ENCODE measurements at regions not wholly inside any gene's neighbourhood (a gene's known extent, or its start where the extent isn't known, plus 50 kb on each side); places are given as distances from the start of the nearest gene placed in this dataset.

DNA sequence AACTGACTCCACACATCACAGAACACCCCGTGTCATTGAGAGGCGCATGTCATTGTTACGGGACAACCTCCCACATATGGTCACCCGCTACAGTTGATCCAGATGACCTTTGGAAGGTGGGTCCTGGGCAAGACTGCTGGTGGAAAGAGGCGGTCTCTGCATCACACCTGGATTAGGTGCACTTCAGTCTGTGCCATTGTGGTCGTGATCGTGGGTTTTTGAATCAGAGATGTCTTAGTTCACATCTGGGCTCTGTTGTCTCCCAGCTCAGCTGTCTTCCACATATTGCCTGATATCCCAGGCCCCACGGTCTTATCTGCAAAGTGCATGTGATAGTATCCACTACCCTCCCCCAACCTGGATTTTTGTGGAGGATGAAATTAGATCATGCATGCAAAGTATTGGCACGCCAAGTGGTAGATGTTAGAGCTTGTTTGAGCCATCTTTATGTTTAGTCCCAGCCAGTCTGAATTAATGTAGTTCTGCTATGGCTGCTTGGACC is 208.7 kb upstream of the FOXN3 start:
- peak; percentile 27 for DNase-seq

DNA sequence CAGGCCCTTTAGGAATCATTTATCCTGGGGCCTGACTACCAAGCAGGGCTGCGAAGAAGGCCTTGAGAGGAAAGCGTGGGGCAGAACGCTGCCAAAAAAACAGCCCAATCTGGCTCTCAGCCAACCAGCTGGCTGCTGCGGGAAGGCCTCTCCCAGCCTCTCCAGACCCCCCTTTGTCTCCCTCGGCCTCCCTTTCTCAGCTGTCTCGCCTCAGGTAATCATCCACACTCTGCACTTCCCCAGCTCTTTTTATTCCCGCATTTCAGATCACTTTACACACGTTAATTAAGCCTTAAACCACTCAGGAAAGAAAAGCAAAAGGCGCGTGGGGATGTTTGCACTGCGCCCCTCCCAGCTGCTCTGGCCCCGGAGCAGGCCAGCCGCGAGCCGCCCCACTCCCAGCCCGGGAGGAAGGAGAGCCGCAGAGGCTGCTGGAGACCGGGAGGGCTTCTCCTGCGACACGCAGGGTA is 208.2 kb upstream of the FOXN3 start:
- no peak for DNase-seq

DNA sequence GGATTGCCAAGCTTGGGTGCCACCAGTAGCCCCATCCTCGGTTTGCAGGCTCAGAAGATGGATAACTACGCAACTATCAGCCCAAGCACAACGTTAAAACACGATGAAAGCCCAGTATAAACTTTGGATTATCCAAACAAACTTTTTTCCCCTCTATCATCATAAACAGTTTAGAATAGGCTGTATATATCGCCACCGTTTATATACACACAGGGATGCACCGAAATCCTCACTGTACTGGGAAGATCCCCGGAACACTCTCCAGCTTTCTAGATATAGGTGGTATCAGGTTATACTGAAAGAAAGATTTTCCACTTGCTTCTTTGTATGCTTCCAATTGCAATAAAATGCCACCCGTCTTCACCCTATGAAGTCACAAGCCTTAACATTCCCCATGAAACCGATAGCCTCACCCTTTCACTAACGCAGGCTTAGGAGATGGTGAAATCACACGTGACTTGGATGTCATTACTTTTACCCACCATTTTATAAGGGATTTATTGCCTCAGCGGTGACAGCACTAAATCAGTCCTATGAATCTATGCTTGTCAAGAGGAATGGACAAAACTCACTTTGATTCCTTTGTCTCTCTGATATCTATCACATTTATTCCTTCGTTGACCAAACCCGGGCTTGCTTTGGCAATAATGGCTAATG is 207.6 kb upstream of the FOXN3 start:
- no peak for DNase-seq

DNA sequence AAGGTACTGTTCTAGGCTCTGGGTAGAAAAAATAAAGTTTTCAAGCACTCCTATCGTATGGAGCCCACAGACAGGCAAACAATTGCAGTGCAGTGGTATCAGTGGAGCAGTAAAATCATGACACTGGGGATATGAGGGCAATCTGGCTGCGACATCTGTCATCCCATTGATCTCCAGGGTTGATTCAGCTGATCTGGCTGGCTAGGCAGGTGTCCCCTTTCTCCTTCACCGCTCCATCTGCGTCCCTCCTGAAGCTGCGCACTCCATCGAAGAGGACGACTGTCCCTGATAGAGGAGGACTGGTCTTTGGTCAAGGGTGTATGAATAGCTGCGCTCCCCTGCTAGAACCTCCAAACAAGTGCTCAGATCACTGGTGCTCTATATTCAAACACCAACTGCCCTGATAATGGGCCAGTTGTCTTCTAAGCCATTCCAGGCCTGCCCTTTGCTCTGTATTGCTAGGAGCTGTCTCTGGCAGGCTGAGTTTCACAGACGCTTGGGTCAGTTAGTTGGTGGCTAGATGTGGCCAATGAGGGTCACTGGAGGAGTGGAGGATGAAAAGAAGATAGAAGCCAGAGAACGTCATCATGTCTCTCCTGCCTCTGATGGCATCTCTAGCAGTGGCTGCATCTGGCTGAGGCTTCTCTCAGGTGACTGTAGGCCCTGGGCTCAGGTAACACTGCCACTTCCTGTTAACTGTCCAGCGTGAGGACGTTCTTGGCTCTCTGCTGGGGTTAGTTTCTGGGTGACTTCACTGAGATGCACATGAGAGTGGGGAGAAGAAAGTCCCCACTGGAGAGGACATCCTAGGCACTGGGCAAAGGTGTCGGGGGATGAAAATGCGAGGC is 205.0 kb upstream of the FOXN3 start:
- no peak for DNase-seq

DNA sequence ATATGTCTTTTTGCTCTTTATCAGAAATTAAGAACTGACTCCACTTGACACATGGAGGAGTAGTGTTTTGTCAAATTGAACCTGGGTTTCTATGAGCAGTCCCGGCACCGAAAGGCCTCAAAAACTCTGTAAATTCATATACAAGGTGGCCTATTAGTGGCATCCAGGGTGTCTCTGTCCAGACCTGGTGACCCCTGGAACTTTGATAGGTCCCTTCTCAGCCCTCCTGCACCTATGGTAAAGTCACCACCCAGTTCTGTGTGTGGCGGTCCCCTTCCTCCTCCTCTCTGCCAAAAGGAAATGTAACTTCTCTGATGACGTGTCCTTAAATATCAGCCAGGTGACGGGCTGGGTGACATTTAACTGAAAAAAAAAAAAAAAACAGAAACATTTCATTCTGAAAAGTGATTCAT is 204.0 kb upstream of the FOXN3 start:
- peak; percentile 67 for DNase-seq

DNA sequence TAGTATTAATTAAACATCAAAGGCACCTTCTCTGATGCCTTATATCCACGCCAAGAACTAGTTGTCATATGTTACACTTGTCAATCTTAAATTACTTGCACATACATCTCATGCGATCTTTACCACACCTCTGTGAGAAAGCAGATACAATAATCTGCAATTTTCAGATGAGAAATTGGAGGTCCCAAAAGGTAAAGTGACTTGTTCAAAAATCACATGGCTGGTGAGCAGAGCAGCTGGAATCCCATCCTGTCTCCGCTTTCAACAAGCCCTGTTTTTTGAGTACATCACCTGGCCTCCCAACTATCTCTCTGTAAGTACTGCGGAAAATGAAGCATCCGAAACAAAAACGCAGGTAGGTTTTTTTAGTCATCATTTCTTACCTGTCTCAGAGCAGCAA is 203.4 kb upstream of the FOXN3 start:
- DNase-seq, result no peak

DNA sequence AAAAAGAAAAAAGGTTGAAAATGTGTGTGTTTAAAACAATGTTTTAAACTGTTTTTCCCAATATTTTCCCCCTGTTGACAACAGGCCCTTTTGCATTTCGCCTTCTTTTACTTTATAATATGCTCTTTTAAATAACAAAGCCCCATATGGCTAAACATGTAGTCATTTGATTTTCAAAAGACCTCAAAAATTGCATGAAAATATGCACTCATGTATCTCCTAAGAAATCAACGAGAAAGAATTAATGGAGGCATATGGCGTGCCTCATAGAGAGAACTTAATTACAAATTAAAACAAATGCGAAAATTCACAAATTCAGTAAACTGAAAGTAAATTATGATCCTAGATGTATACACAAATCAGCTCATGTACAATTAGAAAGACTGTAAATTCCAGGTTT is 202.6 kb upstream of the FOXN3 start:
- no peak for DNase-seq

DNA sequence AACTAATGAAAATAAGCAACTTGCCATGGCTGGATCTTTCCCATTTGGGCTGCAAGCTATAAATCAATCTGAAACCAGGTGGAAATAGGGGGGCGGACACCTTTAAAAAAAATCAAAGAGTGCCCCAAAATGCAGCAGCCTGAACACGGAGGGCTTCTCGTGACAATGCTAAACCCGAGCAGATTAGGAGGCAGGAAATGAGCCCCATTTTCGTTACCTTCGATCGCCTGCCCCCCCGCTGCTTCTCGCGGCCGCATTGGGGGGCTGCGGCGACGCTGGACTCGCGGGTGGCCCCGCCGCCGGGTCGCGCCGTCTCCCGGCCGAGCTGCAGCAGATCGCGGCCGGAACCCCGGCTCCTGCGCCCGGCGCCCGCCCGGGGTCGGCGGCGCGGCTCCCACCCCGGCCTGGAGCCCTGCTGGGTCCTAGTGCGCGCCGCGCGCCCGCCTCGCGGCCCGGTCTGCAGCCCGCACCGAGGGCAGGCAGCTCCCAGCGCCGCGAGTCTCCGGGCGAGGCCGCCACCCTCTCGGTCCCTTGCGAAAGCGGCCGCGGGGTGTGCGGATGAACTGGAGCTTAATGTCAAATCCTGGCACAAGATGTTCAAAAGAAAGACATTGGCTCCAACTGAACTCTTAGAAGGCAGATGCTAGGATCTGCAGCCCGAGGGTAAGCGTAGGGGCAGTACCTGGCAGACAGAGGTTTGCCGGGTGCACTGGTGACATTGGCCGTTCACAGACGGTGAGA is 201.9 kb upstream of the FOXN3 start:
- DNase-seq, result peak; percentile 73

DNA sequence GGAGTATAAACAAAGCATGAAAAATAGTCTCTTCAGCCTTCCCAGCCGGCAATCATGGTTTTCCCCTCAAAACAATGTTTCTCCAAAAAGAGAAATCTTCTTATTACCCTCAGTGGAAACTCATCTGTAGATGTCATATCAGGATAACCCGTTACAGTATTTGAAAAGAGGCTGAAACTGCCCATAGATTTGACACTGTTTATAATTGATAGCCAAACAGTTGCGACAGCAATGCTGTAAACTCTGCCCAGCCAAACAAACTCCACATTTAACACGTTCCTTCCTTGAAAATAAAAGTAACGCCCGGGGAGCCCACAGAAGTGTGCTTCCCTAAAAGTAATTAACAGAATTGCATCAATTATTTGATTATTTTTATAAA is 201.3 kb upstream of the FOXN3 start:
- DNase-seq, result no peak

DNA sequence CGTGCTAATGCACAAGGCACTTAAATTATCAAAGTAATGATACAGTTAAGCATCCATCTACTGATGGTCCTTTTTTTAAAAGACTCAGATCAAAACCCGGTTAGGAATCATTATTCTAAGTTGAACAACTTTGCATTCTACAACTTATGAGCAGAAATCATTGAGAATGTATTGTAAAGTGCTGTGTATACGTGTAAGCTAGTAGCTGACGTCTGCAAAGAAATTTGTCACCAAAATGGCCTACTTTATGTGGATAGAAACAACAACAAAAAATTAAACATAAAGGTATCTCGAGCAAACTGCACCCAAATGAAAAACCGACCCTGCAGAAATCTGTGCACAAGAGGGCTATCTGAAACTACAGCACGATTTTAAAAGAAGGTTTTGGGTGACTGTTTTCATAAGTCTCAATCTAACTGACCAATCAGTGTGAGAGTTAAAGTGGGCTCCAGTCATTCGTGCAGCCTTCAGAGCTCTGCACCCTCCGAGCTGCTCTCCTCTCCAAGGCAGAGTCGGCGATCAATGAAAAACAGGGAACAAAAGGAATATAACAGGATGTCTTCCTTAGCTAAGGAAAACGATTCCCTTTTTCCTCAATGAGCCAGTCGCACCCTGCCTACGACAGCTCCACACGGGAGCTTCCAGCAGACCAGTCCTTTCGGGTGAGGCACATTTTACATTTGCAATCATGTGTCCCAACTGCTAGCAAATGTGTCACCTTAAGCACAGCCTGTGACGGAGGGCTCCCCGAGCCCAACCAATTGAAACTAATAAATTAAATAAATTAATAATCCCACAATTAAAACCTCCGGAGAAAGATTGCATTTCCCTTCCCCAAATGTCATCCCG is 200.7 kb upstream of the FOXN3 start:
- DNase-seq, result peak; percentile 44

DNA sequence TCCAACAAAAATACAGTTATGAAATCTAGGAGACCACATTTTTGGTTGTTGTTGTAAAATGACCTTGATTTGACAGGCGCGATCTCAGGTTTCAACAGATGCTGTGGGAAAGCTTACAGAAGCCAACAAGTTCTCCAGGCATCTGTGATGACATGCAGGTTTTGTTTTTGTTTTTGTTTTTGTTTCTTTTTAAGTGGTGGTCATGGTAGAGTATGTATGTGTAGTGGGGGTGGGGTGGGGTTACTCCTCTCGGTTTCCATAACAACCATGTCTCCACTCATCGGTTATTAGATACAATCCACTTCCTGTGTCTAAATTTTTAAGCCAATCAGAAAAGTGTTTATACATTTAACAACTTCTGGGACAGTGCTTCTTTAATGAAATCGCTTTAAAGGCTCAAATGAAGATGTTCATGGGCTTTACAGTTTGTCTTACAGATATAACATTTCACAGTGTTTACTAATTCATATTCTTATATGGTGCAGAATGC is 199.9 kb upstream of the FOXN3 start:
- peak; percentile 51 for DNase-seq

DNA sequence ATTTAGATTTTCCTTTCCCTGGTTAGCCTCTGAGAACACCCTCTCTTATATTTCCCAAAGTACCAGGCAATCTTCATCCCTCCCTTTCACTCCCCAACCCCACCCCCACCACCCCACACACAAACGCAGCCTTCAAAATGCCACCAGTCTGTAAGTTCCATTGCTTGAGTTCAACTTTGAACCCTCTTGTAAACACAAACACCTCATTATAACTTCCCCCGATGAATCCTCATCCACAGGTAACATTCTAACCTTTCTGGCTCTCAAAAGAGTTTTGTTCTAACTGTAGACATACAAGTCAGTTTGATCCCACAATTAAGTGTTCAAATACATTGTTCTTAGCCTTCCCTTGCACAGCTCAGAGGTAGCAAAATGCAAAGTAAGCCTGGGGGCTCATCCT is 199.4 kb upstream of the FOXN3 start:
- DNase-seq, result no peak

DNA sequence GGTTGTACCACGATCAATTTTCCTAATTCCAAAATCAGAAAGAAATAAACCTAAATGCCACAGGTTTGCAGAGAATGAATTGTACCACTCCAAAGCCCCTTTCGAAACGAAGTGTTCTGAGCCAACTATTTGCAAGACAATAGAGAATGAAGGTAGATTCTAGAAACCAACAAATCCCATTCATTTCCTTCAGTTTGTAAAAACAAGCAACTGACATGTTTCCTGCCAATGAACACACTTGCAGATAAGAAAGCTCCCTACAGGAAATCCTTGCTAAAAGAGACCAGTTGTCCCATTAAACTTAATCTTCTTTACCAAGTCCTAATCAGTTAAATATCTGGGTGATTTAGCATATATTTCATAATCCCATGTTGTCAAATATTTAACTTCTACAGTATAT is 198.4 kb upstream of the FOXN3 start:
- DNase-seq, result no peak

DNA sequence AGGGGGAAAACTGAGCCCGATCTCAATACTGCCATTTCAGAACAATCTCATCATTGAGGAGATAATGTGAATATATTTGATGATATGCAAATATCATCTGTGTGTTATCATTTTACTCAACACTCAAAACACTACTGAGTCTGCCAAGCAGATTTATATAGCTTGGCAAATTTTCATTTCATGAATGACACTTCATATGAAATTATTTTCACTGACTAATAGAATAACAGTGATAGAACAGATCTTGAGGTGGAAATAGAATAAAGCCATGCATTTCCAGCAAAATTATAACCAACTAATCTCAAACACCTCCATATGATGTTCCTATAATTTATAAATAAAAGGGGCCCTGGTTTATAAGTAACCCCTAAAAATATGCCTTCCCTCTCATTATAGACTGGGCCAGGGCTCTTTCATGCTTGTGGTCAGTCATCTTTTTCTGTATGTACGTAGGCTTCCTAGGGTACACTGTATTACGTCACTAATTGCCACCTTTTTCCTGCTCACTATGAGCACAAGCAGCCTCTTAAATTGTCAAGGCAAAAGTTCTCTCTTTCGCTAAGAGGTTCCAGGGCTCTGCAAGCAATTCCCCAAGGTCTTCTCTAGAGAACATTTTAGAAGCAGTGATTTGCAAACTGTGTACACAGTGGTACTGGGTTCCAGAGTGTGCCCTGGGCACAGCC is 197.1 kb upstream of the FOXN3 start:
- DNase-seq, result no peak

DNA sequence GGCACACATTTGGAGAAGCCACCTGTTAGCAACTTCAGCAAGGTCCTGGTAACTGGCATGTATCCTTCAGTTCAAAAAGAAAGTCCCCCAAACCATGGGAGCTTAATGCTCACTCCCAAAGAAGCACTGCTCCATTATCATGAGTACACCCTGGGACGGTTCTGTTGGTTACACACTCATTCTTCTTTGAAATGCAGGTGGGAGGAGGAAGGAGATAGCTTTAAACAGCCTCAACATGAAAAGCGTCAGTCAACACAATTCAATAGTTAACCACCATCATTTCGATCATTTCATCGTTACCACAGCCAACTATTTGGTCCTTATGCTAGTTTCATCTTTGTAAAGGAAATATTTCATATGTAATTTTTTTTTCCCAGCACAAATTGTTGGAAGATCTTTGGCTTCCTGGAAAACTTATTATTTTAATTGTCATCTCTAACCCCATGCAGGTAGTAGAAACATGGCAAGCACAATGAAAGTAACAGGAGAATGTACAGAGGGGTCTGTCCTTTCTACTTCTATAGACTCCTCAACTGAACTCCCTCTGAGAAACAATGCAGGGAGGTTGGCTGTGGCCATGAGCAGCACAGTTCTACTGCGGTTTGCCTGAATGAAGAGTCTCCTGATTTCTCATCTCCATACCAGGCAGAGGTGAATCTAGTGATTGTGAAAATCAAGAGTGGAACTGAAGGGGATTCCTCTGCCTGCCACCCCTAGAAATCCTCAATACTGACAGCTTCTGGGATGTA is 196.4 kb upstream of the FOXN3 start:
- DNase-seq, result peak; percentile 61

DNA sequence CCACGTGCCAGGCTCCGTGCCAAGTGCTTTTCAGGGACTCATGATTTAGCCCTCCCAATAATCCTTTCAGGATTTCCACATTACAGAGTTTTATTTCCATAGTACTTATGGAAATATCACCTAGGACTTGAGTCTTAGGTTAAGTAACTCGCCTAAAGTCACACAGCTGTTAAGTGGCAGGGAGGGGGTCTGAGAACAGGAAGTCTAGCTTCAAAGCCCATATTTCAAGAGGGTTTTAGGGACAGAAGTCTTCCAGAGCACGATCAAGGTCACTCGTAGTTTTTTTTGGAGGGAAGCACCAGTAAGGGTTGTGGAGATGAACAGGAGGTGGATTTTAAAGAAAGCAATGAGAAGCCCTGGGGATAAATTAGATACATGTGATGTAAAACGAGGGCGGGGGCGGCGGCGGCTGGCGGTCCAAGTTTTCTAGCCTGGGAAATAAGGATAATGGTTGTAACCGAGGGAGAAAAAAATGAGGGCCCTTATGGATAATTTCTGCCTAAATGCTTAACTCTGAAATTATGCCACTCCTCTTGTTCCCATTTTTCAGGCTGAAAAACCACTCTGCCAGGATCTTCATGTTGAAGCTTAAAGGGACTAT is 192.6 kb upstream of the FOXN3 start:
- no peak for DNase-seq

DNA sequence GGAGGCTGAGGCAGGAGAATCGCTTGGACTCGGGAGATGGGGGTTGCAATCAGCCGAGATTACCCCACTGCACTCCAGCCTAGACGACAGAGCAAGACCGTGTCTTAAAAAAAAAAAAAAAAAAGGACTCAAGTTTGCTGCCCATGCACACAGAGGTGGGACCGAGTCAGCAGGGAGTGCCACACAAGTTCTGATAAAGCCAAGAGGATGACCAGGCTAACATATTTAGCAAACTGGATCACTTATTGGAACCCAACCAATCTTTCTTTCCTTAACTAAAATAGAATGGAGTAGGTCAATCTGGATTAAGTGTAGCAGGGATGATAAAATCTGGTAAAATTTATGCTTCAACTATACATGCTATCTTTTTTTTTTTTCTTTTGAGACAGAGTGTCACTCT is 190.4 kb upstream of the FOXN3 start:
- no peak for DNase-seq

DNA sequence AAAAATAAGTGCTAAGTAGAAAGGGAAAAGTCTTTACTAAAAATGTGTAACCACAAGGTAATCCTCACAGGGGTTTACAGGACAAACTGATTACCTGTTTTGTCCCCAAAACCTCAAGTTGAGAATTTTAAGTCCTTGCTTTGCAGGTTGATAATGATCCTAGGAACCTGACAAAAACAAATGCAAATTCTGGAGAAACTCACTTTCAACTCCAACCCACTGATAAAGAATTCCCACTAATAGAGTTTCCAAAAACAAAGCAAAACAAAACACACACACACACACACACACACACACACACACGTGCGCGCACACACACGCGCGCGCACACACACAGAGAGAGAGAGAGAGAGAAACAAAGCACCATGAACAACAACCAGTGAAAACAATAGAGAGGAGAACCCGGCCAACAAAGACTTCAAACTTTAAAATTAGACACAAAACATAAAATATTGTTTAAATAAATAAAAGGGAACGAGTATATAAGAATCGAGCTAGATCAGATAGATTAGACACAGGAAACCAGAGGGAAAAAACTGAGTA is 187.0 kb upstream of the FOXN3 start:
- no peak for DNase-seq

DNA sequence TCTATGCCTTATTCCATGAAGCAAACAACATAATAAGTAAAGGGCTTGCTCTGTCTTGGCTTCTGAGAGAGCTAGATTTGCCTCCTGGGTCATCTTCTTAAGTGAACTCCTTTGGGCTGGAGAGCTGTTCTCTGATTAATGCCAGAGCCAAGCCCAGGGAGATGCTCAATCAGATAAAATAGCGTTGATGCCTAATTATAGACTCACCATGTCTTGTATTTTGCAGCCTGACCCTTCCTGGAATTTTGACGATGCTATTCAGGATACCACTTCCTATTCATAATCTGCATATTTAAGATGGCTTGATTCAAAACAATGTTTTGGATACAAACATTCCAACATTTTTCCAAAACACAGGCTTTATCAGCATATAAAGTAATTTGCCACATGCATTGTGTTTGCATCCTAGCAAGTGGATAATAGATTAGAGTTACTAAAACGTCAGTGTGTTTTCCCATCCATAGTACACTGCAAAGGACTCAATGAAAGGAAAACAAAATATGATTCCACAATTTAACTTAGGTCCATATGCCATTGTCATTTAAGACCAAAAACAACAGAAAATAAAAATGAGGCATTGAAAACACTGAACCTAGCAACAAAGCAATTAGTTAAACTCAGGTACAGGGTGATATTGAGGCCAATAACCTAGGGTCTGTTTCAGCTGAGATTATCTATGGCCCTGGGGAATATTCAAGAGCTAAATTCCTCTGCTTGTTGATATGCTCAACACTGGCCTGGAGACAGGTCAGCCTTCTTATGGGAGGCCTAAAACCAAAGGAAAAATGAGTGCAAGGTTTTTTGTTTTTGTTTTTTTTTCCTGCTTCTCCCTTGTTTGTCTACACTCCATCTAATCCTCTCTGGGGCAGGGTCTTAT is 184.2 kb upstream of the FOXN3 start:
- no peak for DNase-seq

Measured in stimulated activated CD4-positive, alpha-beta T cell treated with anti-CD3 and anti-CD28 coated beads, Interleukin-15, amount 100 ng/mL, for 24 hours (primary cell).